ENCODE measurements at regions not wholly inside any gene's neighbourhood (a gene's known extent, or its start where the extent isn't known, plus 50 kb on each side); places are given as distances from the start of the nearest gene placed in this dataset.

GRCh38 chr15:95287720-95288103 is 1042.8 kb upstream of the NR2F2 start:
- Histone ChIP-seq H3K27ac (ENCODE audit: low read depth, low read length) (peak overlapping the region; percentile 71), H3K4me1 (ENCODE audit: control insufficient read depth, insufficient read depth, low read length) (peaks cover 38% of the 10 kb centered on the region), H3K27me3 (ENCODE audit: control insufficient read depth, insufficient read depth, low read length) (no peaks in the 10 kb centered on the region), H3K4me3 (ENCODE audit: low read depth, low read length) (no peak overlapping the region; the same call in 1 of the 2 replicates), H3K9me3 (ENCODE audit: control insufficient read depth, insufficient read depth, low read length) (no peaks in the 10 kb centered on the region), H3K9ac (ENCODE audit: low read depth, low read length) (no peak overlapping the region), H3K36me3 (ENCODE audit: control insufficient read depth, insufficient read depth, low read length) (no peaks in the 10 kb centered on the region)

GRCh38 chr15:95288626-95289025 is 1041.9 kb upstream of the NR2F2 start:
- Histone ChIP-seq H3K27ac (ENCODE audit: low read depth, low read length) (no peak overlapping the region), H3K36me3 (ENCODE audit: control insufficient read depth, insufficient read depth, low read length) (no peaks in the 10 kb centered on the region), H3K9ac (ENCODE audit: low read depth, low read length) (no peak overlapping the region), H3K9me3 (ENCODE audit: control insufficient read depth, insufficient read depth, low read length) (no peaks in the 10 kb centered on the region), H3K4me3 (ENCODE audit: low read depth, low read length) (no peak overlapping the region), H3K4me1 (ENCODE audit: control insufficient read depth, insufficient read depth, low read length) (peaks cover 38% of the 10 kb centered on the region), H3K27me3 (ENCODE audit: control insufficient read depth, insufficient read depth, low read length) (no peaks in the 10 kb centered on the region)

DNA sequence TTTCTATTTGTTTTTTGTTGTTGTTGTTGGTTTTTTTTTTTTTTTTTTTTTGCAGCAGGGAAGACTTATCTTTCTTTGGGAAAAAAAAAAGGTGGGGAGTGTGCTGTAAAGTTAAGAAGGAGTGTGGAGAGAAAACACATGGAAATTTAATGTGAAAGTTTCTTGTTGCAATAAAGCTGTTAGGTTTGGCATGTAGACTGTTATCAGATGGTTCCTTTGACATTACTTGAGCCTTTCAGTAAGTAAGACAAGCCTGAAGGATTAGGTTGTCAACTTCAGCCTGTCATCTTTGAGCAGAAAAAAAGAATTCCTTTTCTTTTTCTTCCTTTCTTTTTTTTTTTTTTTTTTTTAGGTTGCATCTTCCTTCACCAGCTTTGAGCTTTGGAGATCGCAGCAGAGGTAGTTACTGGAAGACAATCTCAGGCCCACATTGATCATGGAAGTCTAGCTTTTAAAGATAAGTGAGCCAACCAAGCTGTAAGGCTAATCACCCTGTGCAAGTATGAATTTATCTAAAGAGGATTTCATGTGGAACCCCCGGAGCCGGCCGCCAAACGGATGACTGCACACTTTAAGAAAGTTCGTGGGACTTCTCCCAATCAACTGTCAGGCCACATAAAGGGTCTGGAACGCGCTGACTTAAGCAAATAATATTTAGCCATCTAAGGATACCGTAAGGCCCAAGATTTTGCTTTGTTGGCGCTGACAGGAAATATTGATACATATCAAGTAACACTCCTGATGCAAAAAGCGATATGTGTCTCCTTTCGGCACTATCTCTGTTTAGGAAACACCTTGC is 1040.1 kb upstream of the NR2F2 start:
- Histone ChIP-seq H3K36me3 (ENCODE audit: control insufficient read depth, insufficient read depth, low read length) (no peaks in the 10 kb centered on the region), H3K27me3 (ENCODE audit: control insufficient read depth, insufficient read depth, low read length) (no peaks in the 10 kb centered on the region), H3K9me3 (ENCODE audit: control insufficient read depth, insufficient read depth, low read length) (no peaks in the 10 kb centered on the region), H3K4me1 (ENCODE audit: control insufficient read depth, insufficient read depth, low read length) (peaks cover 26% of the 10 kb centered on the region), H3K9ac (ENCODE audit: low read depth, low read length) (no peak overlapping the region), H3K4me3 (ENCODE audit: low read depth, low read length) (no peak overlapping the region), H3K27ac (ENCODE audit: low read depth, low read length) (no peak overlapping the region)

- Histone ChIP-seq H3K4me1 (ENCODE audit: control insufficient read depth, insufficient read depth, low read length) (peaks cover 10% of the 10 kb centered on the region), H3K9me3 (ENCODE audit: control insufficient read depth, insufficient read depth, low read length) (no peaks in the 10 kb centered on the region), H3K4me3 (ENCODE audit: low read depth, low read length) (no peak overlapping the region), H3K36me3 (ENCODE audit: control insufficient read depth, insufficient read depth, low read length) (no peaks in the 10 kb centered on the region), H3K27me3 (ENCODE audit: control insufficient read depth, insufficient read depth, low read length) (no peaks in the 10 kb centered on the region), H3K9ac (ENCODE audit: low read depth, low read length) (no peak overlapping the region), H3K27ac (ENCODE audit: low read depth, low read length) (no peak overlapping the region)
Observed at GRCh38 chr15:95291898-95292472, 1038.5 kb upstream of the NR2F2 start.

- Histone ChIP-seq H3K9ac (ENCODE audit: low read depth, low read length) (no peak overlapping the region), H3K9me3 (ENCODE audit: control insufficient read depth, insufficient read depth, low read length) (no peaks in the 10 kb centered on the region)
Observed at GRCh38 chr15:95292785-95293450, 1037.6 kb upstream of the NR2F2 start.

DNA sequence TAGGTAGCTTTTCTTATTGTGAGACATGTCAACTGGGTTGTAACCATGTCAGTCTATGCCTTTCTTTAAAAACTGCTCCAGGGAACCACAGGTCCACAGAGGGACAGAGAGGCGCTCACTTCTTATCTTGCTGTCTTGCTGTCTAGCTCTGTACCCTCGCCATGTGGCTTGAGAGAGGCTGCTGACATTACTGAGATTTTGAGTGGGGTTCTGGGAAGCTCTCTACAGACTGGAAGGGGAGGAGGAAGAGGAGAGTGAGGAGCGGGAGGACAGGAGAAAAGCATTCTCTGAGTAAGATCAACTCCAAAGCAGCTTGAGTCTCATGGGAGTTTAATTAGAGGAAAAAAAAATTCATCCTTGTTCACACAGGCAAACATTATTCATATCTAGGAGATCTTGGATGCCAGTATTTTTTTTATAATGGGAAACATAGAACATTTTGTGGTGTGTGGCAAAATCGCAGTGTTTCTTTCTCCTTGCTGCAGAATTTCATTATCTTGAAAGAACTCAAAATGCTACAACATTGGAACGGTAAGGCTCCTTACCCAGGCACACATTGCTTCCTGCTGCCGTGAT is 1037.0 kb upstream of the NR2F2 start:
- no peaks in the 10 kb centered on the region for H3K4me1 ChIP-seq (ENCODE audit: control insufficient read depth, insufficient read depth, low read length)
- no peak overlapping the region for H3K9ac ChIP-seq (ENCODE audit: low read depth, low read length)
- H3K4me3 ChIP-seq (ENCODE audit: low read depth, low read length), result no peak overlapping the region
- no peaks in the 10 kb centered on the region for H3K27me3 ChIP-seq (ENCODE audit: control insufficient read depth, insufficient read depth, low read length)
- no peaks in the 10 kb centered on the region for H3K9me3 ChIP-seq (ENCODE audit: control insufficient read depth, insufficient read depth, low read length)
- H3K27ac ChIP-seq (ENCODE audit: low read depth, low read length), result no peak overlapping the region
- H3K36me3 ChIP-seq (ENCODE audit: control insufficient read depth, insufficient read depth, low read length), result no peaks in the 10 kb centered on the region

More at GRCh38 chr15:95292785-95293450, 1037.6 kb upstream of the NR2F2 start:
- peaks cover 4% of the 10 kb centered on the region for H3K4me1 ChIP-seq (ENCODE audit: control insufficient read depth, insufficient read depth, low read length)
- H3K4me3 ChIP-seq (ENCODE audit: low read depth, low read length), result no peak overlapping the region
- H3K27ac ChIP-seq (ENCODE audit: low read depth, low read length), result no peak overlapping the region
- no peaks in the 10 kb centered on the region for H3K27me3 ChIP-seq (ENCODE audit: control insufficient read depth, insufficient read depth, low read length)
- no peaks in the 10 kb centered on the region for H3K36me3 ChIP-seq (ENCODE audit: control insufficient read depth, insufficient read depth, low read length)

- Histone ChIP-seq H3K36me3 (ENCODE audit: control insufficient read depth, insufficient read depth, low read length) (no peaks in the 10 kb centered on the region), H3K4me3 (ENCODE audit: low read depth, low read length) (no peak overlapping the region), H3K9me3 (ENCODE audit: control insufficient read depth, insufficient read depth, low read length) (no peaks in the 10 kb centered on the region), H3K27me3 (ENCODE audit: control insufficient read depth, insufficient read depth, low read length) (no peaks in the 10 kb centered on the region), H3K9ac (ENCODE audit: low read depth, low read length) (no peak overlapping the region), H3K27ac (ENCODE audit: low read depth, low read length) (no peak overlapping the region), H3K4me1 (ENCODE audit: control insufficient read depth, insufficient read depth, low read length) (no peaks in the 10 kb centered on the region)
Observed at GRCh38 chr15:95295363-95295762, 1035.1 kb upstream of the NR2F2 start.

- Histone ChIP-seq H3K27ac (ENCODE audit: low read depth, low read length) (no peak overlapping the region), H3K36me3 (ENCODE audit: control insufficient read depth, insufficient read depth, low read length) (no peaks in the 10 kb centered on the region), H3K4me1 (ENCODE audit: control insufficient read depth, insufficient read depth, low read length) (no peaks in the 10 kb centered on the region), H3K9ac (ENCODE audit: low read depth, low read length) (no peak overlapping the region), H3K4me3 (ENCODE audit: low read depth, low read length) (no peak overlapping the region), H3K9me3 (ENCODE audit: control insufficient read depth, insufficient read depth, low read length) (no peaks in the 10 kb centered on the region), H3K27me3 (ENCODE audit: control insufficient read depth, insufficient read depth, low read length) (no peaks in the 10 kb centered on the region)
Observed at GRCh38 chr15:95295896-95296625, 1034.4 kb upstream of the NR2F2 start.

- Histone ChIP-seq H3K4me3 (ENCODE audit: low read depth, low read length) (no peak overlapping the region), H3K27me3 (ENCODE audit: control insufficient read depth, insufficient read depth, low read length) (no peaks in the 10 kb centered on the region), H3K36me3 (ENCODE audit: control insufficient read depth, insufficient read depth, low read length) (no peaks in the 10 kb centered on the region), H3K27ac (ENCODE audit: low read depth, low read length) (no peak overlapping the region), H3K9ac (ENCODE audit: low read depth, low read length) (no peak overlapping the region), H3K4me1 (ENCODE audit: control insufficient read depth, insufficient read depth, low read length) (no peaks in the 10 kb centered on the region), H3K9me3 (ENCODE audit: control insufficient read depth, insufficient read depth, low read length) (no peaks in the 10 kb centered on the region)
Observed at GRCh38 chr15:95296643-95297042, 1033.9 kb upstream of the NR2F2 start.

DNA sequence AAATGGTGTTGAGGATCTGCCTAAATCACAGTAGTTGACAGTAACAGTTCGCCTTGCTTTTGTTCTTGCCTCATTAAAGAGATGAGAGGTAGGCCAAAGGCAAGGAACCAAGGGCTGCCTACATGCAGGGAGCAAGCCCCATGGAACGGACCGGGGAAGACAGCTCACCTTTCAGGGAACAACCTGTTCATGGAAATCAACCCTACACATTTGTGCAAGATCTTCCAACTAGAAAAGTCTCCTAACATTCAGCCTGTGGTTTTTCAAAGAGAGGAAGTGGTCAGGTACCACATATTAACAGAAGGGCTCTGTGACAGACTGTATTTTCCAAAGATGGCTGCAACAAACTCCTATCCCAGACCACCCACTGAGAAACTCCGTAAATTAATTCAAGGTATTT is 1031.8 kb upstream of the NR2F2 start:
- no peaks in the 10 kb centered on the region for H3K9me3 ChIP-seq (ENCODE audit: control insufficient read depth, insufficient read depth, low read length)
- no peaks in the 10 kb centered on the region for H3K4me1 ChIP-seq (ENCODE audit: control insufficient read depth, insufficient read depth, low read length)
- H3K36me3 ChIP-seq (ENCODE audit: control insufficient read depth, insufficient read depth, low read length), result no peaks in the 10 kb centered on the region
- no peak overlapping the region for H3K27ac ChIP-seq (ENCODE audit: low read depth, low read length)
- no peak overlapping the region for H3K4me3 ChIP-seq (ENCODE audit: low read depth, low read length)
- no peak overlapping the region for H3K9ac ChIP-seq (ENCODE audit: low read depth, low read length)
- H3K27me3 ChIP-seq (ENCODE audit: control insufficient read depth, insufficient read depth, low read length), result no peaks in the 10 kb centered on the region
